ENCODE measurements at regions not wholly inside any gene's neighbourhood (a gene's known extent, or its start where the extent isn't known, plus 50 kb on each side); places are given as distances from the start of the nearest gene placed in this dataset.

DNA sequence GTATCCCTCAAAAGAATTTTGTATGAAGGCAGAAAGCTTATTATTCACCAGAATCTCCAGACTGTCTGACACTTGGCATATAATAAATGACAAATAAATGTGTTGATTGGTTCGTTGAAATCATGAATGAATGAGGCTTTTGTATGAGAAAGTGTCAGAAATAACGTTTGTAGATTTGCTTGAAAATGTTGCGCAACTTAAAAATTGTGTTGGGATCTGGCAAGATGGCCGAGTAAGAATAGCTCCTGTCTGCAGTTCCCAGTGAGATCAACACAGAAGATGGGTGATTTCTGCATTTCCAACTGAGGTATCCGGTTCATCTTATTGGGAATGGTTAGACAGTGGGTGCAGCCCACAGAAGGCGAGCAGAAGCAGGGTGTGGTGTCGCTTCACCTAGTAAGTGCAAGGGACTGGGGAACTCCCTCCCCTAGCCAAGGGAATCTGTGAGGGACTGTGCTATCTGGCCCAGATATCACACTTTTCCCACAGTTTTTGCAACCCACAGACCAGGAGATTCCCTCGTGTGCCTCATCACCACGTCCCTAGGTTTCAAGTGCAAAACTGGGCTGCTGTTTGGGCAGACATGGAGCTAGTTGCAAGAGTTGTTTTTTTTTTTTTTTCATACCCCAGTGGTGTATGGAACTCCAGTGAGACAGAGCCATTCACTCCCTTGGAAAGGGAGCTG lies 759.0 kb downstream of the LTN1 start:
- intact Hi-C loops (cut with DNase I; ENCODE audit: low total_unique reads): no loop called here
- TF ChIP-seq EP300 (IDR thresholded peaks at IDR 0.05) (no peak), POLR2AphosphoS5 (IDR thresholded peaks at IDR 0.05) (no peak), POLR2A (IDR thresholded peaks at IDR 0.05) (no peak)
- TF ChIP-seq, protein P1, sequence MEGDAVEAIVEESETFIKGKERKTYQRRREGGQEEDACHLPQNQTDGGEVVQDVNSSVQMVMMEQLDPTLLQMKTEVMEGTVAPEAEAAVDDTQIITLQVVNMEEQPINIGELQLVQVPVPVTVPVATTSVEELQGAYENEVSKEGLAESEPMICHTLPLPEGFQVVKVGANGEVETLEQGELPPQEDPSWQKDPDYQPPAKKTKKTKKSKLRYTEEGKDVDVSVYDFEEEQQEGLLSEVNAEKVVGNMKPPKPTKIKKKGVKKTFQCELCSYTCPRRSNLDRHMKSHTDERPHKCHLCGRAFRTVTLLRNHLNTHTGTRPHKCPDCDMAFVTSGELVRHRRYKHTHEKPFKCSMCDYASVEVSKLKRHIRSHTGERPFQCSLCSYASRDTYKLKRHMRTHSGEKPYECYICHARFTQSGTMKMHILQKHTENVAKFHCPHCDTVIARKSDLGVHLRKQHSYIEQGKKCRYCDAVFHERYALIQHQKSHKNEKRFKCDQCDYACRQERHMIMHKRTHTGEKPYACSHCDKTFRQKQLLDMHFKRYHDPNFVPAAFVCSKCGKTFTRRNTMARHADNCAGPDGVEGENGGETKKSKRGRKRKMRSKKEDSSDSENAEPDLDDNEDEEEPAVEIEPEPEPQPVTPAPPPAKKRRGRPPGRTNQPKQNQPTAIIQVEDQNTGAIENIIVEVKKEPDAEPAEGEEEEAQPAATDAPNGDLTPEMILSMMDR (IDR thresholded peaks at IDR 0.05): no peak
- no peaks in the 10 kb centered on the region for H3K27me3 ChIP-seq
- H3K9me3 ChIP-seq: no peaks in the 10 kb centered on the region
- no peak overlapping the region for H3K27ac ChIP-seq
- 83 to 87% (median 84%) methylated on average over 9 of the region's 9 CpGs for WGBS, 5 donors
- no peak for DNase-seq
- H3K4me1 ChIP-seq: peaks cover 0 to 44% (median 2%) of the 10 kb centered on the region in 4 donors
- H3K36me3 ChIP-seq: no peaks in the 10 kb centered on the region
- no peak overlapping the region for H3K4me3 ChIP-seq

- Histone ChIP-seq H3K4me3 (no peak overlapping the region), H3K36me3 (no peaks in the 10 kb centered on the region), H3K27me3 (no peaks in the 10 kb centered on the region), H3K4me1 (peaks cover 0 to 46% (median 8%) of the 10 kb centered on the region in 4 donors), H3K9me3 (no peaks in the 10 kb centered on the region), H3K27ac (no peak overlapping the region)
- TF ChIP-seq POLR2AphosphoS5 (IDR thresholded peaks at IDR 0.05) (no peak), POLR2A (IDR thresholded peaks at IDR 0.05) (no peak), EP300 (IDR thresholded peaks at IDR 0.05) (no peak)
- intact Hi-C loops (cut with DNase I; ENCODE audit: low total_unique reads): no loop called here
- DNase-seq: no peak
- 34 to 68% (median 52%) methylated on average over 1 of the region's 1 CpG for WGBS, 5 donors
These were observed 762.1 kb downstream of the LTN1 start for GRCh38 chr21:28230559-28230958.

DNA sequence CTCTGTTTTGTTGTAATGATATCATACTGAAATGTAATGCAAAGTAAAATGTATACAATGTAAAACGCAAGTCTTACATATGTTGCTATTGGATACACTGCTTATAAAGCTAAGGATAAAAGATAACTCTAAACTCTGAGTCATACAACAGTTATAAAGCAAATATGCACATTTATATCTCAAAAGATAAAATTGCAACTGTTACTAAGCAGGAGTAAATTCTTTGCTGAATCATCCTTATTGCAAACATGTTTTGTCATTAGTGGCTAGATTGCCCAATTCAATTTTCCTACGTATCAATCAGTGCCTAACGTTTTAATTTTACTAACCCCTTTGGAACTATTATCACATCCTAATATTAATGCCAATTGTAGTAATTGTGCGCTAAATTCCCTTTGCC lies 762.9 kb downstream of the LTN1 start:
- Histone ChIP-seq H3K4me1 (peaks cover 0 to 40% (median 8%) of the 10 kb centered on the region in 4 donors), H3K9me3 (no peaks in the 10 kb centered on the region), H3K36me3 (no peaks in the 10 kb centered on the region), H3K4me3 (no peak overlapping the region), H3K27me3 (no peaks in the 10 kb centered on the region), H3K27ac (no peak overlapping the region)
- WGBS, 5 donors: 37 to 58% (median 45%) methylated on average over 4 of the region's 4 CpGs
- intact Hi-C loops (cut with DNase I; ENCODE audit: low total_unique reads): no loop called here
- DNase-seq: peak in 1 of 2 donors; percentile 47
- TF ChIP-seq POLR2AphosphoS5 (IDR thresholded peaks at IDR 0.05): peak in 2 of 3 donors; percentile 18 to 28
- TF ChIP-seq EP300 (IDR thresholded peaks at IDR 0.05): no peak
- TF ChIP-seq, protein P1 (IDR thresholded peaks at IDR 0.05): no peak
- no peak for TF ChIP-seq POLR2A (IDR thresholded peaks at IDR 0.05)

- intact Hi-C loops (cut with DNase I; ENCODE audit: low total_unique reads): no loop called here
- Histone ChIP-seq H3K4me1 (peaks cover 0 to 31% (median 8%) of the 10 kb centered on the region in 4 donors), H3K4me3 (no peak overlapping the region), H3K27ac (no peak overlapping the region), H3K9me3 (no peaks in the 10 kb centered on the region), H3K27me3 (no peaks in the 10 kb centered on the region), H3K36me3 (no peaks in the 10 kb centered on the region)
- DNase-seq: no peak
- WGBS, 5 donors: 83 to 91% (median 86%) methylated on average over 2 of the region's 2 CpGs
- TF ChIP-seq, protein P1 (IDR thresholded peaks at IDR 0.05): no peak
- TF ChIP-seq EP300 (IDR thresholded peaks at IDR 0.05): no peak
- no peak for TF ChIP-seq POLR2AphosphoS5 (IDR thresholded peaks at IDR 0.05)
These were observed 764.1 kb downstream of the LTN1 start for GRCh38 chr21:28228636-28228995.
